H1 (cell line): ENCODE measurements at regions not wholly inside any gene's neighbourhood (a gene's known extent, or its start where the extent isn't known, plus 50 kb on each side); places are given as distances from the start of the nearest gene placed in this dataset.
"Not testable (repeated sequence)": the region's sequence is repeated elsewhere in the genome, so short reads cannot be mapped to it uniquely, and the experiment has no call there.

Source experiments
- CTCF ChIA-PET: fragments of 300-600 bp; sonication (Branson Sonifier 250); formaldehyde crosslinking; loops from one replicate; lab custom pipeline; 2021; ENCODE audit not compliant: partially characterized antibody; lab: Charles Lee
- POLR2A ChIA-PET: fragments of 300-600 bp; sonication (Branson Sonifier 250); formaldehyde crosslinking; loops from one replicate; lab custom pipeline; 2021; ENCODE audit warnings: inconsistent platforms; ENCODE audit not compliant: partially characterized antibody; lab: Charles Lee
- DNase-seq, 2 experiments: peaks; one replicate each; pipeline versions ENCODE4 v3.0.0 to v3.0.0-alpha.2; 2010 to 2022; ENCODE audit warnings: low spot score in 2 of 2, low read depth in 1 of 2, mixed read lengths in 1 of 2
- FAIRE-seq: peaks from 2 replicates; lab custom pipeline; 2011; peaks lifted over from hg19 to GRCh38; lab: Jason Lieb, UNC
- H2AFZ ChIP-seq: 2 replicates; pipeline ENCODE4 v1.8.1; 2012; ENCODE audit warnings: low read length, inconsistent platforms
- H2AK5ac ChIP-seq: 2 replicates; pipeline ENCODE4 v1.6.1; 2013; ENCODE audit warnings: low read depth, low read length
- H2BK120ac ChIP-seq: replicated peaks from 2 replicates; pipeline ENCODE3; 2013; ENCODE audit warnings: low read depth, low read length, inconsistent platforms
- H2BK12ac ChIP-seq: 2 replicates; pipeline ENCODE4 v1.6.1; 2013; ENCODE audit warnings: low read depth, low read length
- H2BK15ac ChIP-seq: 2 replicates; pipeline ENCODE4 v1.6.1; 2013; ENCODE audit warnings: low read length
- H2BK20ac ChIP-seq: 2 replicates; pipeline ENCODE4 v1.6.1; 2013; ENCODE audit warnings: low read length
- H2BK5ac ChIP-seq: 2 replicates; pipeline ENCODE4 v1.6.1; 2013; ENCODE audit warnings: low read depth, low read length
- H3K14ac ChIP-seq: 2 replicates; pipeline ENCODE4 v1.6.1; 2013; ENCODE audit warnings: inconsistent platforms; ENCODE audit not compliant: insufficient read length
- H3K18ac ChIP-seq: 2 replicates; pipeline ENCODE4 v1.6.1; 2013; ENCODE audit warnings: low read length; ENCODE audit errors: extremely low read depth
- H3K23ac ChIP-seq: 2 replicates; pipeline ENCODE4 v1.6.1; 2013; ENCODE audit warnings: inconsistent platforms; ENCODE audit not compliant: insufficient read length
- H3K23me2 ChIP-seq: 2 replicates; pipeline ENCODE4 v1.6.1; 2013; ENCODE audit warnings: low read depth, low read length
- H3K27ac ChIP-seq: 2 replicates; pipeline ENCODE4 v1.6.1; 2011; ENCODE audit warnings: low read depth, low read length, inconsistent platforms
- H3K27me3 ChIP-seq, 4 experiments: replicated peaks in 1 of 4; 1 replicate in 1 of 4; 2 replicates in 3 of 4; pipeline versions ENCODE4 v1.6.1 to v1.8.1; 2011 to 2013; ENCODE audit warnings: low read length in 3 of 4, mild to moderate bottlenecking in 3 of 4, inconsistent platforms in 2 of 4, mixed read lengths in 2 of 4, moderate library complexity in 1 of 4; ENCODE audit not compliant: control insufficient read depth in 3 of 4, insufficient read depth in 3 of 4; ENCODE audit errors: extremely low read depth in 1 of 4
- H3K36me3 ChIP-seq, 4 experiments: 2 replicates each; pipeline versions ENCODE4 v1.6.1 to v1.8.1; 2011 to 2013; ENCODE audit warnings: mild to moderate bottlenecking in 4 of 4, low read length in 3 of 4, moderate library complexity in 2 of 4, control low read depth in 1 of 4, inconsistent platforms in 1 of 4; ENCODE audit not compliant: insufficient read depth in 4 of 4, control insufficient read depth in 2 of 4
- H3K4ac ChIP-seq: replicated peaks from 2 replicates; pipeline ENCODE3; 2013; ENCODE audit warnings: low read length, low read depth, mixed read lengths, inconsistent platforms; ENCODE audit not compliant: insufficient read length
- H3K4me1 ChIP-seq, 4 experiments: replicated peaks in 1 of 4; 1 replicate in 1 of 4; 2 replicates in 3 of 4; pipeline versions ENCODE4 v1.6.1 to v1.8.1; 2011 to 2013; ENCODE audit warnings: low read length in 3 of 4, inconsistent platforms in 2 of 4, mixed read lengths in 1 of 4; ENCODE audit not compliant: insufficient read depth in 4 of 4, control insufficient read depth in 3 of 4
- H3K4me2 ChIP-seq, 2 experiments: 2 replicates each; pipeline versions ENCODE4 v1.6.1 to v1.8.1; 2011 to 2013; ENCODE audit warnings: low read depth in 2 of 2, low read length in 2 of 2, control low read depth in 1 of 2, inconsistent platforms in 1 of 2, mild to moderate bottlenecking in 1 of 2; ENCODE audit not compliant: insufficient read depth in 1 of 2
- H3K4me3 ChIP-seq, 4 experiments: fragments of 200-600, 300-600 bp in 1 of 4; sonication (generic), shearing (Covaris generic), sonication (Bioruptor Twin) in 1 of 4; 2 replicates each; pipeline versions ENCODE4 v1.5.1 to v1.8.1; 2011 to 2016; ENCODE audit warnings: low read length in 4 of 4, low read depth in 3 of 4, control low read depth in 2 of 4, inconsistent platforms in 2 of 4, mild to moderate bottlenecking in 2 of 4, mixed read lengths in 1 of 4, moderate library complexity in 1 of 4; ENCODE audit not compliant: insufficient read depth in 2 of 4; ENCODE audit errors: extremely low read depth in 1 of 4
- H3K56ac ChIP-seq: replicated peaks from 2 replicates; pipeline ENCODE3; 2013; ENCODE audit warnings: low read depth, mild to moderate bottlenecking, mixed read lengths, low read length, inconsistent platforms; ENCODE audit not compliant: insufficient read length
- H3K79me1 ChIP-seq: 2 replicates; pipeline ENCODE4 v1.6.1; 2013; ENCODE audit warnings: low read depth, low read length, control low read depth
- H3K79me2 ChIP-seq, 2 experiments: 2 replicates each; pipeline versions ENCODE4 v1.6.1 to v1.8.1; 2012 to 2013; ENCODE audit warnings: low read length in 2 of 2, mild to moderate bottlenecking in 2 of 2, inconsistent platforms in 1 of 2; ENCODE audit not compliant: insufficient read depth in 2 of 2, control insufficient read depth in 1 of 2
- H3K9ac ChIP-seq, 4 experiments: replicated peaks in 1 of 4; 1 replicate in 1 of 4; 2 replicates in 3 of 4; pipeline versions ENCODE4 v1.6.1 to v1.8.1; 2011 to 2013; ENCODE audit warnings: low read depth in 3 of 4, low read length in 3 of 4, control low read depth in 2 of 4, mild to moderate bottlenecking in 2 of 4, moderate library complexity in 2 of 4, inconsistent platforms in 1 of 4; ENCODE audit errors: extremely low read depth in 1 of 4
- H3K9me3 ChIP-seq, 2 experiments: 2 replicates each; pipeline versions ENCODE4 v1.6.1 to v1.8.1; 2012 to 2013; ENCODE audit warnings: mild to moderate bottlenecking in 2 of 2, moderate library complexity in 2 of 2, control low read depth in 1 of 2, inconsistent platforms in 1 of 2, low read depth in 1 of 2, low read length in 1 of 2, mixed read lengths in 1 of 2; ENCODE audit not compliant: insufficient read depth in 2 of 2
- H4K20me1 ChIP-seq, 2 experiments: replicated peaks in 1 of 2; 2 replicates each; pipeline versions ENCODE3 to v1.8.1; 2011 to 2013; ENCODE audit warnings: inconsistent platforms in 2 of 2, low read length in 2 of 2, mild to moderate bottlenecking in 1 of 2; ENCODE audit not compliant: insufficient read depth in 2 of 2, control insufficient read depth in 1 of 2
- H4K5ac ChIP-seq: 2 replicates; pipeline ENCODE4 v1.6.1; 2013; ENCODE audit warnings: low read length, low read depth, mixed read lengths, inconsistent platforms; ENCODE audit not compliant: insufficient read length
- H4K8ac ChIP-seq: 2 replicates; pipeline ENCODE4 v1.8.0; 2013; ENCODE audit warnings: mild to moderate bottlenecking, moderate library complexity, low read length, inconsistent platforms; ENCODE audit not compliant: insufficient read depth; ENCODE audit errors: extremely low read depth
- H4K91ac ChIP-seq: replicated peaks from 2 replicates; pipeline ENCODE3; 2013; ENCODE audit warnings: low read length, mixed read lengths, inconsistent platforms; ENCODE audit not compliant: insufficient read length
- BRCA1 ChIP-seq: IDR thresholded peaks from 2 replicates; pipeline ENCODE4 v1.6.1; 2012; ENCODE audit warnings: low read depth, low read length, improper control_type of control experiment
- EGR1 ChIP-seq: IDR thresholded peaks from 2 replicates; pipeline ENCODE4 v1.6.1; 2011; ENCODE audit warnings: low read depth, low read length, borderline replicate concordance
- KDM4A ChIP-seq: IDR thresholded peaks from one replicate; pipeline ENCODE4 v1.7.1; 2012; ENCODE audit warnings: low read depth, mild to moderate bottlenecking, moderate library complexity, low read length, inconsistent platforms; ENCODE audit not compliant: severe bottlenecking
- MAX ChIP-seq: IDR thresholded peaks from 2 replicates; pipeline ENCODE4 v1.6.1; 2012; ENCODE audit warnings: inconsistent platforms
- PHF8 ChIP-seq: fragments of 200-600 bp; sonication (generic); conservative IDR thresholded peaks from 2 replicates; pipeline ENCODE4 v1.7.1; 2012; ENCODE audit warnings: low read depth, mild to moderate bottlenecking, inconsistent platforms, low read length, moderate library complexity
- RAD21 ChIP-seq, 2 experiments: IDR thresholded peaks in 1 of 2; conservative IDR thresholded peaks in 1 of 2; 2 replicates each; pipeline ENCODE4 v1.6.1; 2011; ENCODE audit warnings: low read depth in 2 of 2, low read length in 2 of 2, improper control_type of control experiment in 1 of 2, inconsistent platforms in 1 of 2, mild to moderate bottlenecking in 1 of 2, moderate library complexity in 1 of 2
- SIX5 ChIP-seq: IDR thresholded peaks from 2 replicates; pipeline ENCODE4 v1.6.1; 2011; ENCODE audit warnings: mild to moderate bottlenecking, low read depth, low read length
- SP1 ChIP-seq: IDR thresholded peaks from 2 replicates; pipeline ENCODE4 v1.6.1; 2011; ENCODE audit warnings: low read depth, low read length
- SP4 ChIP-seq: IDR thresholded peaks from 2 replicates; pipeline ENCODE4 v1.6.1; 2012; ENCODE audit warnings: low read length, inconsistent platforms
- SUZ12 ChIP-seq: fragments of 200-600 bp; sonication (generic); IDR thresholded peaks from 2 replicates; pipeline ENCODE4 v1.6.1; 2012; ENCODE audit warnings: mild to moderate bottlenecking, inconsistent platforms, low read length, moderate library complexity, mixed read lengths
- TAF1 ChIP-seq: IDR thresholded peaks from 2 replicates; pipeline ENCODE4 v1.6.1; 2011; ENCODE audit warnings: mild to moderate bottlenecking, low read depth, low read length
- WGBS, 2 experiments: shearing (Covaris generic) in 1 of 2; methylation state at CpG; one replicate each; pipeline versions ENCODE4 v1.1.6 to v1.1.7; 2013 to 2015; ENCODE audit warnings: low lambda C conversion rate in 2 of 2, mixed read lengths in 2 of 2, inconsistent platforms in 1 of 2, low coverage in 1 of 2, missing lambda C conversion rate in 1 of 2; ENCODE audit not compliant: insufficient replicate concordance in 2 of 2, insufficient coverage in 1 of 2, insufficient read length in 1 of 2; ENCODE audit errors: extremely low coverage in 1 of 2, missing lambda C conversion rate in 1 of 2; 5-methylcytosine and 5-hydroxymethylcytosine counted together

- TF ChIP-seq SIX5 = no peak
- TF ChIP-seq SUZ12 = no peak
- TF ChIP-seq BRCA1 = no peak
- TF ChIP-seq PHF8 = no peak
- no peak for TF ChIP-seq TAF1
- no peak for TF ChIP-seq KDM4A
- no peak for TF ChIP-seq SP4
- TF ChIP-seq MAX = no peak
- TF ChIP-seq SP1 = no peak
- no peak for TF ChIP-seq EGR1
- TF ChIP-seq RAD21 (IDR thresholded peaks at IDR 0.05 in 1 of 2, conservative IDR thresholded peaks at IDR 0.05 in 1 of 2; ENCODE audit: low read depth in 2 of 2, low read length in 2 of 2) = no peak
These were observed 355.7 kb downstream of the IZUMO3 start (continued) for GRCh38 chr9:24189986-24190385.

GRCh38 chr9:24180572-24180971 lies 354.5 kb upstream of the ELAVL2 start:
- H2AK5ac ChIP-seq, H4K91ac ChIP-seq, H2BK120ac ChIP-seq, H3K14ac ChIP-seq, POLR2A ChIA-PET, H2BK15ac ChIP-seq, FAIRE-seq, H2BK5ac ChIP-seq, H3K27me3 ChIP-seq, H3K23ac ChIP-seq, H3K4ac ChIP-seq, H3K36me3 ChIP-seq, H4K5ac ChIP-seq, H3K79me2 ChIP-seq, H3K4me1 ChIP-seq, CTCF ChIA-PET, H3K18ac ChIP-seq, H4K8ac ChIP-seq, H4K20me1 ChIP-seq, H3K4me3 ChIP-seq, H2BK12ac ChIP-seq, H2AFZ ChIP-seq, H3K9ac ChIP-seq, H3K56ac ChIP-seq, H3K23me2 ChIP-seq, DNase-seq, H3K79me1 ChIP-seq, H3K4me2 ChIP-seq, H2BK20ac ChIP-seq, H3K27ac ChIP-seq: not testable (repeated sequence)
- 72% methylated on average over 1 of the region's 1 CpG; no CpG with 5 or more reads in 1 of the 2 experiments for WGBS, 2 experiments
- H3K9me3 ChIP-seq = peaks cover 18 to 28% of the 10 kb centered on the region in 2 experiments
